Smooth muscle cell (in vitro differentiated cells): ENCODE measurements at regions not wholly inside any gene's neighbourhood (a gene's known extent, or its start where the extent isn't known, plus 50 kb on each side); places are given as distances from the start of the nearest gene placed in this dataset.

Experiments used
- DNase-seq: peaks from one replicate; lab custom pipeline; 2025; ENCODE audit not compliant: unreplicated experiment; lab: John Stamatoyannopoulos, UW
- H2AFZ ChIP-seq: fragments of 200-600 bp; sonication (generic); 2 replicates; pipeline ENCODE4 v1.6.0; 2016; ENCODE audit warnings: antibody characterized with exemption, low read depth, mild to moderate bottlenecking
- H3F3A ChIP-seq: fragments of 200-600 bp; sonication (generic); 2 replicates; pipeline ENCODE4 v1.6.0; 2017; ENCODE audit warnings: antibody characterized with exemption, low read depth
- H3K27ac ChIP-seq: fragments of 200-600 bp; sonication (generic); 2 replicates; pipeline ENCODE4 v1.5.1; 2016; ENCODE audit warnings: low read depth, mild to moderate bottlenecking
- H3K27me3 ChIP-seq: fragments of 200-600 bp; sonication (generic); 2 replicates; pipeline ENCODE4 v1.6.1; 2016; ENCODE audit warnings: low read depth, mild to moderate bottlenecking
- H3K36me3 ChIP-seq: fragments of 200-600 bp; sonication (generic); 2 replicates; pipeline ENCODE4 v1.5.1; 2016; ENCODE audit warnings: low read depth
- H3K4me1 ChIP-seq: fragments of 200-600 bp; sonication (generic); 2 replicates; pipeline ENCODE4 v1.5.1; 2016; ENCODE audit warnings: low read depth
- H3K4me2 ChIP-seq: fragments of 200-600 bp; sonication (generic); 2 replicates; pipeline ENCODE4 v1.6.0; 2016; ENCODE audit warnings: mild to moderate bottlenecking
- H3K4me3 ChIP-seq: fragments of 200-600 bp; sonication (generic); 2 replicates; pipeline ENCODE4 v1.5.1; 2016; ENCODE audit warnings: mild to moderate bottlenecking
- H3K79me2 ChIP-seq: fragments of 200-600 bp; sonication (generic); 2 replicates; pipeline ENCODE4 v1.6.0; 2016; ENCODE audit warnings: low read depth, mild to moderate bottlenecking
- H3K9ac ChIP-seq: fragments of 200-600 bp; sonication (generic); 2 replicates; pipeline ENCODE4 v1.6.0; 2016; ENCODE audit warnings: low read depth
- H3K9me3 ChIP-seq: fragments of 200-600 bp; sonication (generic); replicated peaks from 2 replicates; pipeline ENCODE4 v1.5.1; 2016; ENCODE audit warnings: low read depth
- H4K20me1 ChIP-seq: fragments of 200-600 bp; sonication (generic); 2 replicates; pipeline ENCODE4 v1.6.0; 2016; ENCODE audit warnings: low read depth
- CTCF ChIP-seq: fragments of 200-600 bp; sonication (generic); IDR thresholded peaks from 2 replicates; pipeline ENCODE4 v1.5.1; 2017; ENCODE audit warnings: borderline replicate concordance, mild to moderate bottlenecking, antibody characterized with exemption; ENCODE audit not compliant: insufficient read depth, poor library complexity, severe bottlenecking
- WGBS: methylation state at CpG from one replicate; pipeline ENCODE4 v1.1.7; 2016; ENCODE audit warnings: low lambda C conversion rate; 5-methylcytosine and 5-hydroxymethylcytosine counted together

GRCh38 chr6:138550346-138550767 lies 51.1 kb upstream of the NHSL1 start:
- Histone ChIP-seq H3K27ac (no peak overlapping the region), H3K9me3 (no peaks in the 10 kb centered on the region), H3F3A (no peaks in the 10 kb centered on the region), H3K79me2 (peaks cover 68% of the 10 kb centered on the region), H3K27me3 (no peaks in the 10 kb centered on the region), H3K9ac (no peak overlapping the region), H3K36me3 (no peaks in the 10 kb centered on the region), H3K4me3 (no peak overlapping the region), H3K4me1 (peaks cover 6% of the 10 kb centered on the region), H4K20me1 (peaks cover 17% of the 10 kb centered on the region), H3K4me2 (no peak overlapping the region), H2AFZ (no peak overlapping the region)
- TF ChIP-seq CTCF, result no peak
- WGBS, result 93% methylated on average over 2 of the region's 2 CpGs
- DNase-seq, result no peak

GRCh38 chr6:138554146-138554545 lies 54.9 kb upstream of the NHSL1 start:
- H3K79me2 ChIP-seq, result peaks cover 68% of the 10 kb centered on the region
- H3K4me2 ChIP-seq, result no peak overlapping the region
- H3K27me3 ChIP-seq, result no peaks in the 10 kb centered on the region
- H3F3A ChIP-seq, result no peaks in the 10 kb centered on the region
- peaks cover 12% of the 10 kb centered on the region for H3K4me1 ChIP-seq
- 86% methylated on average over 5 of the region's 5 CpGs for WGBS
- H4K20me1 ChIP-seq, result peaks cover 23% of the 10 kb centered on the region
- H3K9ac ChIP-seq, result no peak overlapping the region
- no peaks in the 10 kb centered on the region for H3K9me3 ChIP-seq
- DNase-seq, result no peak
- no peak overlapping the region for H2AFZ ChIP-seq
- no peaks in the 10 kb centered on the region for H3K36me3 ChIP-seq
- no peak for TF ChIP-seq CTCF
- H3K27ac ChIP-seq, result no peak overlapping the region
- no peak overlapping the region for H3K4me3 ChIP-seq

- peaks cover 66% of the 10 kb centered on the region for H3K79me2 ChIP-seq
- H3K4me3 ChIP-seq, result no peak overlapping the region
- H3K4me2 ChIP-seq, result peak overlapping the region; percentile 22
- no peak for DNase-seq
- H2AFZ ChIP-seq, result no peak overlapping the region
- H3K27me3 ChIP-seq, result no peaks in the 10 kb centered on the region
- no peak overlapping the region for H3K9ac ChIP-seq
- H3K9me3 ChIP-seq, result no peaks in the 10 kb centered on the region
- H4K20me1 ChIP-seq, result peaks cover 28% of the 10 kb centered on the region
- H3F3A ChIP-seq, result no peaks in the 10 kb centered on the region
- TF ChIP-seq CTCF, result no peak
- H3K4me1 ChIP-seq, result peaks cover 16% of the 10 kb centered on the region
- WGBS, result 29% methylated on average over 5 of the region's 5 CpGs
- peak overlapping the region; percentile 37 for H3K27ac ChIP-seq
- H3K36me3 ChIP-seq, result no peaks in the 10 kb centered on the region
Measured at GRCh38 chr6:138555421-138555988, 56.2 kb upstream of the NHSL1 start.

- peaks cover 28% of the 10 kb centered on the region for H4K20me1 ChIP-seq
- no peak overlapping the region for H3K9ac ChIP-seq
- no peaks in the 10 kb centered on the region for H3K27me3 ChIP-seq
- TF ChIP-seq CTCF, result no peak
- 80% methylated on average over 5 of the region's 5 CpGs for WGBS
- no peak overlapping the region for H3K27ac ChIP-seq
- H3K4me3 ChIP-seq, result no peak overlapping the region
- H3K36me3 ChIP-seq, result no peaks in the 10 kb centered on the region
- peaks cover 26% of the 10 kb centered on the region for H3K4me1 ChIP-seq
- H3F3A ChIP-seq, result peaks cover 7% of the 10 kb centered on the region
- H3K4me2 ChIP-seq, result no peak overlapping the region
- DNase-seq, result no peak
- H2AFZ ChIP-seq, result no peak overlapping the region
- H3K79me2 ChIP-seq, result peaks cover 62% of the 10 kb centered on the region
- no peaks in the 10 kb centered on the region for H3K9me3 ChIP-seq
Measured at GRCh38 chr6:138557147-138557546, 57.9 kb upstream of the NHSL1 start.
